Ovary (tissue), 7 donors: ENCODE measurements at regions not wholly inside any gene's neighbourhood (a gene's known extent, or its start where the extent isn't known, plus 50 kb on each side); places are given as distances from the start of the nearest gene placed in this dataset.

ENCODE experiments used
- DNase-seq, 5 donors: peaks; one replicate each; pipeline ENCODE4 v3.0.0-alpha.2; 2019 to 2020
- H3K27ac ChIP-seq, 2 donors: fragments of 200-600 bp; one replicate each; pipeline versions ENCODE4 v1.5.1 to v1.8.0; 2019 to 2022
- H3K27me3 ChIP-seq: fragments of 200-600 bp; one replicate; pipeline ENCODE4 v1.8.0; 2022
- H3K36me3 ChIP-seq: fragments of 200-600 bp; sonication (generic); one replicate; pipeline ENCODE4 v1.5.1; 2019
- H3K4me1 ChIP-seq: one replicate; pipeline ENCODE4 v1.8.1; 2013; ENCODE audit warnings: mild to moderate bottlenecking, moderate library complexity; ENCODE audit not compliant: insufficient read depth
- H3K4me3 ChIP-seq: fragments of 200-600 bp; sonication (generic); one replicate; pipeline ENCODE4 v1.5.1; 2017
- H3K9me3 ChIP-seq, 2 donors: fragments of 200-600 bp in 1 of 2; sonication (generic) in 1 of 2; one replicate each; pipeline versions ENCODE4 v1.5.1 to v1.8.1; 2013 to 2019; ENCODE audit warnings: mild to moderate bottlenecking in 1 of 2, moderate library complexity in 1 of 2
- CTCF ChIP-seq, 3 donors: fragments of 450-650 bp in 2 of 3; fragments of 200-600 bp in 1 of 3; IDR thresholded peaks; one replicate each; pipeline versions ENCODE4 v1.5.1 to v1.8.0; 2016 to 2022; ENCODE audit warnings: antibody characterized with exemption in 3 of 3, mild to moderate bottlenecking in 1 of 3
- EP300 ChIP-seq: sonication (generic); formaldehyde crosslinking; IDR thresholded peaks from one replicate; pipeline ENCODE4 v1.6.1; 2017; ENCODE audit warnings: antibody characterized with exemption
- POLR2A ChIP-seq: fragments of 450-650 bp; IDR thresholded peaks from one replicate; pipeline ENCODE4 v1.6.1; 2017; ENCODE audit warnings: antibody characterized with exemption, mild to moderate bottlenecking, moderate library complexity
- WGBS, 3 donors: extraction: QIAGEN DNeasy Blood & Tissue Kit in 1 of 3; methylation state at CpG; one replicate each; pipeline versions ENCODE4 v1.1.5 to v1.1.7; 2013 to 2017; 5-methylcytosine and 5-hydroxymethylcytosine counted together
- intact Hi-C, 4 donors: fragments of 100-400 bp; cut with DNase I; formaldehyde crosslinking; loops; one replicate each; pipeline versions ENCODE4 v1.11.0 to v1.15.1; 2022 to 2023
- donor health status: DM: no; HTN: no; CAD: no; lungs with moderate emphysema.
- donor health status: DM: no; HTN: no; CAD: no.
- donor health status: Bipolar disorder and iron deficiency.
- donor health status: DM: no; HTN: no; CAD: no.
- donor health status: DM: yes; HTN: yes; CAD: no.

- no peaks in the 10 kb centered on the region for H3K27me3 ChIP-seq
- no peaks in the 10 kb centered on the region for H3K36me3 ChIP-seq
- H3K4me3 ChIP-seq: no peak overlapping the region
- WGBS, 3 donors: 43 to 47% (median 46%) methylated on average over 1 of the region's 1 CpG
- no peak for TF ChIP-seq EP300
- no peak for TF ChIP-seq POLR2A
- TF ChIP-seq CTCF (IDR thresholded peaks at IDR 0.05): no peak
- H3K27ac ChIP-seq: no peak overlapping the region
- intact Hi-C loops: no loop called here
- H3K9me3 ChIP-seq: no peaks in the 10 kb centered on the region
- H3K4me1 ChIP-seq: no peaks in the 10 kb centered on the region
- DNase-seq: no peak
These were observed 384.7 kb upstream of the AGA start for GRCh38 chr4:177826973-177827372.

GRCh38 chr4:177841258-177841657 is 399.0 kb upstream of the AGA start:
- Histone ChIP-seq H3K9me3 (no peaks in the 10 kb centered on the region), H3K36me3 (no peaks in the 10 kb centered on the region), H3K4me1 (no peaks in the 10 kb centered on the region), H3K27ac (no peak overlapping the region), H3K27me3 (no peaks in the 10 kb centered on the region), H3K4me3 (no peak overlapping the region)
- intact Hi-C loops: no loop called here
- no peak for TF ChIP-seq POLR2A
- no peak for TF ChIP-seq CTCF (IDR thresholded peaks at IDR 0.05)
- no peak for TF ChIP-seq EP300
- WGBS, 3 donors: 0 to 66% (median 45%) methylated on average over 1 of the region's 1 CpG
- no peak for DNase-seq

- WGBS, 3 donors: 32 to 53% (median 37%) methylated on average over 8 of the region's 8 CpGs
- intact Hi-C loops: no loop called here
- Histone ChIP-seq H3K4me1 (no peaks in the 10 kb centered on the region), H3K9me3 (no peaks in the 10 kb centered on the region), H3K27ac (no peak overlapping the region), H3K27me3 (no peaks in the 10 kb centered on the region), H3K36me3 (no peaks in the 10 kb centered on the region), H3K4me3 (no peak overlapping the region)
- no peak for DNase-seq
- TF ChIP-seq EP300: no peak
- no peak for TF ChIP-seq POLR2A
- no peak for TF ChIP-seq CTCF (IDR thresholded peaks at IDR 0.05)
These were observed 411.0 kb upstream of the AGA start for GRCh38 chr4:177853229-177853628.

- intact Hi-C loops: no loop called here
- WGBS, 3 donors: 33 to 47% (median 33%) methylated on average over 5 of the region's 5 CpGs
These were observed 413.4 kb upstream of the AGA start for GRCh38 chr4:177855507-177856197.

More at GRCh38 chr4:177855507-177856197, 413.4 kb upstream of the AGA start:
- DNase-seq: no peak
- Histone ChIP-seq H3K27me3 (no peaks in the 10 kb centered on the region), H3K4me3 (no peak overlapping the region), H3K36me3 (no peaks in the 10 kb centered on the region), H3K4me1 (no peaks in the 10 kb centered on the region), H3K27ac (no peak overlapping the region), H3K9me3 (no peaks in the 10 kb centered on the region)
- TF ChIP-seq POLR2A (no peak), CTCF (IDR thresholded peaks at IDR 0.05) (no peak), EP300 (no peak)
